ENCODE measurements at regions not wholly inside any gene's neighbourhood (a gene's known extent, or its start where the extent isn't known, plus 50 kb on each side); places are given as distances from the start of the nearest gene placed in this dataset.

DNA sequence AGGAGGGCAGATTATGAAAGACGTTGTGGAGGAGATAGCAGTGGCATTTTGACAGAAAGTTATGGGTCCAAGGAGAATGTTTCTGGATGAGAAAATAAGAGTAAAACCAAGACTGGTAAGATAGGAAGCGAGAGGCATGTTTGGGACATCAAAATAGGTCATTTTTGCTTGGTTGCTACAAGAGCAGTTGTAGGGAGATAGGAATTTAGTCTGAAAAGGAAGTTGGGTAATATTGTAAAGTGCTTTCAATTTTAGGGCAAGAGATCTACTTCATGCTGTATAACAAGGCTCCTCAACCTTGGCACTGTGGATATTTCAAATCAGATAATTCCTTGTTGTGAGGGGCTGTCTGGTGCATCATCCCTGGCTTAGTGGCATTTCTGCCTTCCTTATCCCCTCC is 118.0 kb upstream of the DPH6 start:
- DNase-seq, result no peak

DNA sequence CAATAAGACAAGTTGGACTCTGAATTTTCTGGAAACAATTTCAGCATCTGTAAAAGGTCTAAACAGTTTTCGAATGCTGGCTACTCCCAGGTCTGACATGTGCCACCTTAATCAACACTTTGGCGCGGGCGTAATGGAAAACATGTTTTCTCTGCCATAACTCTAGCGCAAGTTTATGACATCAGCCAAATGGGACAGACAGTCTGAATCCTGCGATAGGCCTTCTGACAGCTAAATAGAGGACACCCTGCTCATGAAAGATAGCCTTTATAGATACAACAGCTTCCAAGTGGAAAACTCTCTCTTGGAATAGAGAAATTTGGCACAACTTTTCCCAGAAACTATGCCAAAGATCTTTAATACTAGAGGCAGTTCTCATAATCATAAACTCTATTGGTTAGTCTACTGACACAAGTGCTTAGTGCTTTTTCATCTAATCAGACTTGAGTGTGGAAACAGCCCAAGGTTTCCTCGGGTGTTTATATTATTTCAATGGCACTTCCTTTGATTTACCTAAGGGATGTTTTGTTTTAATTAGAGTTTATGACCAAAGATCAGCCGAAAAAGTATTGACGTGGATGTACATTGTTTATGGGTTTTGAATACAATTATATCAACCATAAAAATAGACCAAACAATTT is 120.1 kb upstream of the DPH6 start:
- no peak for DNase-seq

DNA sequence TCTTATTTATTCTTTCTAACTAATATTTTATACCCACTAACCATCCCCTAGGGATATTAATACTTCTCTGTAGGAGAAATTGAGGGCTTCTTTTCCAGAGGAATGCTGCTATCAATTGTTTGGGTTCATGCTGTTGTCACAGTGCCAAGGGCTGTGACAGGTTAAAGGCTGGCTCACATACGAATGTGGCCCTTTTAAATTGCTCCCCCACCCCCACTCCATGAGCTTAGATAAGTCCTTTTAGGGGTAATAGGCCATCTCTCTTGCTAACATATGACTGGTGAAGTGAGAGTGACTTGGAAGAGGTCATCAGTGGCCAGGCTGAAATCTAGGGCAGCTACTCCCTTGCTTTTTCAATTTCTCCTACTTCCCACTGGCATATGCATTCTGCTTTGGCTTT is 121.9 kb upstream of the DPH6 start:
- no peak for DNase-seq

DNA sequence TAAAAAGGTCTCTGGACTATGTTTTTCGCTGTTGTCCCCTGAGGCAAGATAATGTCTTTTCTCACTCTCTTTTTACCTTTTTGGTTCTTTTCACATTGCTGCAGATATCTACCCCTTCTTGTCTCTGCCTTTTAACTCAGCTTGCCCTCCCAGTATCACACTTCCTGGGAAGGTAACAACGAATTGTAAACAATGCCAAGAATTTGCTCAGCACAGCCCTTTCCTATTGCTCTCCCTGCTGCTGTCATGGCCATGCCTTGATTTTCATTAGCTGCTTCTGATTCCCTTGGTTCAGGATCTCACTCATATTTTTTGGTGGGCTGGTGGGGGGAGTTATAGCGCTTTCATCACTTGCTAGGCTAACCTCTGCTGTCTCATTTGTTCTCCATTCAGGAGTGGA is 123.1 kb upstream of the DPH6 start:
- no peak for DNase-seq

DNA sequence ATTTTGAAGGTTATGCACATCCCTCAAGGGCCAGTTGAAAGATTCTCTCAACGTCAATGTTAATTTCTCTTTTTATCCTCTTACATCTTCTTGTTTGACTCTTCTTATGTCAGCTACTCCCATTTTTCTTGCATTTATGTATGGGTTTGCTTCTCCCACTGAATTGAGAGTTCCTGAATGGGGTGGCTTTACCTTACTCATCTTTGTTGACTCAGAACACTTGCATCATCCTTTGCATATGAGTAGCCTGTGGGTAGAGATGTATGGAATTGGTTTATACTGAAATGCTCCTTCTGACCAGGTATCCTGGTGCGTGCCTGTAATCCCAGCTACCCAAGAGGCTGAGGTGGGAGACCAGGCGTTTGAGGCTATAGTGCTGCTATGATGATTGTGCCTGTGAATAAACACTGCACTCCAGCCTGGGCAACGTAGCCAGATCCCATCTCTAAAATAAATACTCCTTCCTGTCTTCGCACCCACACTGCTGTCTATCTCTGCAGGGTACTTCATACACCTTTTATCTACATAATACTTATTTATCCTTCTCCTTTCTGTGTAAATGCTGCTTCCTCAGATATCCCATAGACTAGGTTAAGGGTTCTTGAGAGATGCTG is 123.6 kb upstream of the DPH6 start:
- no peak for DNase-seq

DNA sequence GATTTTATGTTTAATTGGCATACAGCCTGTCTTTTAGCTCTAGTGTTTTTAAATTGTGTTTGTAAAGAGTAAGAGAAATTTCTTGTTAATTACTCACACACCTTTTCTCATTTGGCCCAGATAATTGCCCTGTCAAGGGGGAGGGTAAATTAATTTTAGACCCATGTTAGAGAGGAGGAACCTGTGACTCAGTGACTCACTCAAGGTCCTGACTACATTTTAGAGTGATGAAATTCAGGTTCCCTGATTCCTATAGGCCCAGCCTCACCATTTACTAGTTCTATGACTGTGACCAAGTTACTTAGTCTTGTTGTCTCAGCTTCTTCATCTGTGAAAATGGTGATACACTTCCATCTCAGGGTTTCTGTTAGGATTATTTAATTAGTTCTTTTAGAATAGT is 125.2 kb upstream of the DPH6 start:
- DNase-seq, result no peak

DNA sequence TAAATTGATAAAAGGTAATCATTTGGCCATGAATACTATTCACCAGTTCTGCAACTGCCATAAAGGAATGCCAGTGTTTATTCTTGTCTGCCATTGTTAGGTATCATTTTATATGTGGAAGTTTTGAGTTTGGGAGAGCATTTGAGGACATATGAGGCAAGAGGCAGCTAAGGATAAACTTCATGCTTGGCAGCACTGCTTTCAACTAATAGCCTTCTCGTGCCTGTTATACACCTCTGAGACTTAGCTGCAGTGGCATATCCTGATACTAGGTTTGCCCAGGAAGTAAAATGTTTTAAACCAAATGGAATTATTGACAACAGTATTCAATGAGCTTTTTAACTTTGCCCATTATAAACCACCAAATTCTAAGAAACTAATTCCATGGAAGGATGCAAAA is 126.0 kb upstream of the DPH6 start:
- no peak for DNase-seq

DNA sequence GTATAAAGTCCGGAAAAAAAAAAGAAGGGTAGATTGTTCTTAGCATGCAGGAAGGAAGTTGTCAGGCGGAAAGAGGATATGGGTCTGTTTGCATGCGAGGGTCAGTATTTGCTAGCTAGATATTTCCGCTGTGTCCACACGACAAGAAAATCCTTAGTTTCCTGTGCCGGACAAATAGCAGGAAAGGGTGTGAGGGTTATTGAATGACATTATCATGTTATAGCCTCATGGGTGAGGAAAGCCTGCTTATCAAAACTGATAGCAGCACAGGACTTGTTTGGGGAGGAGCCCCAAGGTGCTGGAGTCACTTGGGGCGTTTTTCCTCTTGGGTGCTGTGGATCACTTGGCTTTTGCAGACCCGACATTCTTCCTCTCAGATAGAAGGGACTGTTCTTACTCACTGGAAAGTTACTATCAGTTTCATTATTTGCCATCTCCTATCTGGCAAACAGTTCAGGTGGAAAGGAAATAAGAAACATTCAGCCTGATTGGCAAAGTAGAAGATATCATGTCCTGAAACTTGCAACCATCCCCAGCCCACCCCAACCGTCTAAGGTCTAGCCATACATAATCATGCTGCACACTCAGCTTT is 127.2 kb upstream of the DPH6 start:
- no peak for DNase-seq

DNA sequence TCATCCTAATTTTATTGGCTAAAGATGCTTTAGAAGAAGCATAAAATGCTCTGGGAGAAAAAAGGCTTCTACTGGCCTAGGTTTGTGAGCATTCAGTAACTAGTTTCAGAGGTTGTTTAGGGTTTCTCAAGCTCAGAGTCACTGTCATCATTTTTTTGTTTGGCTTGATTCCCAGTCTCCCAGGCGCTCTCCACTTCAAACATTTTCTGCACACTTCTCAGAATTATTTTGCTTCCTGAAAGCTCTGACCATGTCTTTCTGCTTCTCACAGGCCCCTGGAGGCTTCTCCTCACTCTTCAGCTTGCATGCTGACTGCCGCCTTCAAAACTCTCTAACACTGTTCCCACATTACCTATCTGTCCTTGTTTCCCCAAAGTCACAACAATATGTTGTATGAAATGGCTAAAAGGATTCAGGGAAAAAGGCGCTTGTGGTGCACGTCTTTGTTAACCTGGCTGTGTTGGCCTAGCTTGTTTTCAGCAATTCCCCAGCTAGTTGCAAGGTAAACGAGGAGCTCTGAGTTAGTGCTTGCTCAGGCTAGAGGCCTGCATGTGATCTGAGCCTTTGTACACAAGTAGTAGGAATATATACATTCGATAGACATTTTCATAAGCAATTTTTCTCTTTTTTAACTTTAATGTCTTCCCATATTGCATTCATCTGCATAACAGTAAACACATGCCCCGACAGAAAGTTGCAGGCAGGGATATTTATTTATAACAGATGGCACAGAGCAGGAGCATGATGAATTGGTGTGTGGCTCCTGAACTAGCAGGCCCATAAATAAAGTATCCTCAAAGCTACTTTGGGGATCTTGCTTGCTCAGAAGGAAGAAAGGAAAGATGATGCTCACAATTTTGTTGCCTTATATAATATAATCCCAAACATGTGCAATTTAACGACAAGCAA is 129.2 kb upstream of the DPH6 start:
- peak; percentile 9 for DNase-seq

DNA sequence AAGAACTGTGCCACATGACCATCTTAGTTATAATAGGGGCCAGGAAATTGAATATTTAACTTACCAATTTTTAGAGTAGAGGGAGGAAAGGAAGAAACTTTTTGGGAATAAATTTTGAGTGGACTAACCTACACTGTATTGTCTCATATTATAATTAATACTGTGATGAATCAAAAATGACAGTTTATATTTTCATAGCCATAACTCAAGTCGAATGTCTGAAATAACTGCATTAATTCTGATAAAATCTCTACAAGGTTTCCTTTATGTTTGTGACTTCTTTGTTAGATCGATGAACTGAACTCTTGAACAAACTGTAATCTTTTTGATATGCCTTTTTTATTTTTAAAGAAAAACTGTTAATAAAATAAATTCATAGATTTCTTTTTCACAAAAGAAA is 132.8 kb upstream of the DPH6 start:
- DNase-seq, result no peak

DNA sequence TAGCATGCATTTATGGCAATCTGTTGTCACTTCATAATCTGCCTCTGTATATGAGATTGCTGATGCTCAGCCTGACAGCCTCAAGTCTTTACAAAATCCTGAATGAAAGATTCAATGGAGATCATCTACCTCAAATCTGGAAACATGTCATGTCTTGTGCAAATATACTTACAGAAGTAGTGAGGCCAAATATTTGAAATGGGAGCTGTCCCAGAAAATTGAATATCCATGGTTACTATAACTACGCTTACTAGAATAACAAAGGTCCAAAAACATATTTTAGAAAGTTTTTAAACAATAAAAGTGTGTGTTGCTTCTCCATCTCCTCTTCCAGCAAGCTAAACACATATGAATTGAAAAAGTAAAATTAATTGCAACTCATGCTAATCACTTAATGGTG is 133.2 kb upstream of the DPH6 start:
- no peak for DNase-seq

DNA sequence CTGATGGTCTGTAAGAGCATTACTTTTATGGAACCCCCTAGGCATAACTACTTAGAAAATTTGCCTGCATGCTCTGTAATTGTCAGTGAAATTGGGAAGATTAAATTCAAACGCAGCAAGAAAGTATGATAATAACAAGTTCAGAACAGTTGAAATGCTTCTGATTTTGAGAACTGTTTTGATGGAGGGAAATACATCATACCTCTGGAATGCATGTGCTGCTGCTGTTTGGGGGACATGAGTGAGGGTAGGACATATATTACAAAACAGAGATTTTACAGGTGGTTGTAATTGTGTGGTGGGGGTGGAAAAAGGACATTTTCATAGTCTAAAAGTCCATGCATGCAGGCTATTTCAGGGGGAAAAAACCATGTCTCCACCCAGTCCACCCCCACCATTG is 135.0 kb upstream of the DPH6 start:
- DNase-seq, result no peak

DNA sequence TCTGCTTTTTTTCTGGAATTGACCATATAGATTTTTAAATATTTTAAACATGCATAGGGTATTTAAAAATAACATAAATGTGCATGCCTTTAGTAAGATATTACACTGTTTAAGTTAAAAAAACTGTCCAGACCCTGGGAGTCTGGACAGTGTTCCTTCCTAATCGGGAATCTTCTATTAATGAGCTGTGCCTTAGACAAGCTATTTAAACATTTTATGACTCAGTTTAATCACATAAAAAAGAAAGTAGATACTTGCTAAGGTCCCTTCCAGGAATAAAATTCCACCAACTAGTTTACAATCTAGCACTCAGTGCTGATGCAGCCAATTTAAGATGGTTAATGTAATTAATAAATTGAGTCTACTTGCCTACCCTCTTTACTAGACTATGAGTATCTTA is 140.4 kb upstream of the DPH6 start:
- no peak for DNase-seq

DNA sequence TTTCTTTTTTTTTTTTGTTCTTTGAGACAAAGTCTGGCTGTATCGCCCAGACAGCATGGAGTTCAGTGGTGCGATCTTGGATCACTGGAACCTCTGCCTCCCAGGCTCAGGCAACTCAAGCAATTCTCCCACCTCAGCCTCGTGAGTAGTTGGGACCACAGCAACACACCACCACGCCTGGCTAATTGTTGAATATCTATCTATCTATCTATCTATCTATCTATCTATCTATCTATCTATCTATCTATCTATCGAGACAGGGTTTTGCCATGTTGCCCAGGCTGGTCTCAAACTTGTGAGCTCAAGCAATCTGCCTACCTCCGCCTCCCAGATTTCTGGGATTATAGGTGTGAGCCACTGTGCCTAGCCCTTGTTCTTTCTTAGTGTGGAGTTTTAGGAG is 143.3 kb upstream of the DPH6 start:
- no peak for DNase-seq

DNA sequence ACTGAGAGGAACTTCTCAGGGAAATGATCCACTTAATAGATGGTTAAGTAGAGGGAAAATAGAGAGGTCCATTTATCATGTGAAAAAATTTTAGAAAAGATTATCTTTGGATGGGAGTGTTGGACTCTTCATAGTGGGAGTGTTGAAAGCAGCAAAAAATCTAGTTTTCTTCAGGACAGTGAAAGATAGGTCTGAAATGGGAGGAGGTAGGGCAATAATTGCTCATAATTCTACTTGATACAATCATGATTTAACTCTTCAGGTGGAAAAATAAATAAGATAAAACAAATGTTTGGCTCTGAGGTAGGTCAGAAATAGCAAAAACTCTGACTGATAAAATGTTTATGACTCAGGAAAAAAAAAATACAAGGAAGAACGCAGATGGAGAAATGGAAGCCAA is 144.1 kb upstream of the DPH6 start:
- no peak for DNase-seq

DNA sequence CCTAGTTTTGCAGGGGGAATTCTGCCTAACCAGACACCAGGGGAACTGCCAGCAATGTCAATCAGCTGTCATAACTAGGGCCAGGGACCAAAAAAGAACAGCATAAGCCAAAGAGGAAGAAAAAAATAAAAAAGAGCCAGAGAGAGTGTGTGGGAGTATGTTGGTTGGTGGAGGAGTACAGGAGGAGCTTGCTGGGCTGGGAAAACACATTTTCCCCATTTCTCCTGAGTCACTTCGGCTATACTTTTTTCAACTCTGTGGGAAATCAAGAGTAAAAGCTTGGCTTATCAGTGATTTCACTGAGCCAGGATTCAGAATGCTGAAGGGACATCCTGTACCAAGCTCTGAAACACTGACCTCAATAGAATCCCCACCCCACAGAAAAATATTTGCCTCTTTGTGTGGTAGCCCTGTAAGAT is 144.7 kb upstream of the DPH6 start:
- DNase-seq, result no peak

DNA sequence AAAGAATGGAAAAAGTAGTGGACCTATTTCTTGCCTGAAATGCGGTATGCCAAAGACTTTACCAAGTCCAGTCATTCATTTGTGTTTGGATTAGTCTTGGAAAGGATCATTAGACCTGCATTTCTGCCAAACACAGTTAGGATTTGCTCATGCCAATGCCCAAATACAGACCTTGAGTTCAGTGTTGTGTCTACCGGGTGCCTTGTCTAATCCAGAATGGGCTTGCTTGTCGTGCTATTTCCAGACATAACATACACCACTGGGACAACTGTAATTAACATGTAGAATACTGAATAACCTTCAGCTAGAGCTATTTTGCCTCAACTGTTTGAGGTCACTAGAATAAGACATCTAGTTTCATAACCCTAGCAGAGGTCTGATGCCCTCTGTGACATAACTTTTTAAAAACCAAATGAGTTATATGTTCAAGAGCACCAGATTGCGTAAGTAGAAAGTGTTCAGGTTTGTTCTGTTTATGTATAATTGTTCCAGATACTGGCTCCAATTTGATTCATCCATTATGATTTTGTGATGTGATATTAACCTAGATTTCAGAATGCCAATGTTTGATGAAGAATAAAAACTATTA is 145.3 kb upstream of the DPH6 start:
- no peak for DNase-seq

DNA sequence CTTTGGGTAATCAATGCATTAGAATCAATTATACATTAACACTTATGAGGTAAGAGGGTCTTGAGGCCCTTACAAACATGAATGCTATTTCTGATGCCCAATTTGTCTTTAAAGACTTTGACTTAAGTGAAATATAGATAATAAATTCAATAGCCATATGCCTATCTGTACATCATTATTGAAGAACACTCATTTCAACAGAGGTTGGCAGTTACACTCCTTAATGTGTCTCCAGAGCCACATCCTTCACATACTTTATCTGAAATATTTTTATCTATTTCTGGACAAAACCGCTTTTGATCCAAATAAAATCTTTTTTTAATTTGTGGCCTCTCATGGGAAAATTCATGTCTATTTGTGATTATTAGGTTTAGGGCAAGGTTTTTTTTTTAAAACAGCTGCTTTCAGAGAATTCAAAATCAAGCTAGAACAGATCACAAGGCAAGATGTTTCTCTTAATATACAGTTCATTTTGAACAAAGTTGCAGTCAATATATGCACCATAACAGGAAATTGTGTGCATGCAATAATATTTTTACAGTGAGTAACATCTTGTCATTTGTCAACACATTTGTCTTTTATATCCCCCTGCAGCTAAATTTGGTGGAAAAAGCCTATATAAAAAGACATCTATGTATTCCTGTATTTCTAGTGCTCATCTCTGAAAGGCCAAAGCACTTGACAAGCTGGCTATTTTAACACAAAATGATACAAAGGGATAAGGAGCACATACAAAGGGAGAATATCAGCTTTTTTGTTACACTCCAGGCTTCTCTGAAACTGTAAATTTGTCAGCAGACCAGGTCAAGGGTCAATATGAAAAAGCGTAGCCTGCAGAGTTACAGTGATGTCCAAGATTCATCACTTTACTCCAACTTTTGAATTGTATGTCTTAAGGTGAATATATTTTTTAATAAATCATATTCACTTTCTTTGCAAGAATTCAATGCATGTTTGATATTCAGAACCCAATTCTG is 146.2 kb upstream of the DPH6 start:
- DNase-seq, result no peak

DNA sequence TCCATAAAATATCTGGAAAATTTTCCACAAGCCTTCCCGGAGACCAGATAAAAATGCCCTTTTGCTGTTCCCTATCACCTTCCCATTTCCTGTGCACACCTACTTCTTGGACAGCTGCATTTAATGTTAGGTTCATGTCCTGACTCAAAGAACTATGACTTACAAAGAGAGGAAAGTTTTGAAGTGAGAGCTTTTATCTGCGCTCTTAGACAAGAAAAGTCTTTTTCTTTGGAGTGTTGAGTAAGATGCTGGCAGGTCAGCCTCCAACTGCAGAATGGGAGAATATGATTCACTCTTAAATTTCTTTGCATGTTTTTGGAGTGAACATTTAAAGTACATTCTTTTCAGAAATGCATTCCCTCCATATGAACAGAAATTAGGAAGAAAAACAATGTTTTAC is 147.3 kb upstream of the DPH6 start:
- no peak for DNase-seq

DNA sequence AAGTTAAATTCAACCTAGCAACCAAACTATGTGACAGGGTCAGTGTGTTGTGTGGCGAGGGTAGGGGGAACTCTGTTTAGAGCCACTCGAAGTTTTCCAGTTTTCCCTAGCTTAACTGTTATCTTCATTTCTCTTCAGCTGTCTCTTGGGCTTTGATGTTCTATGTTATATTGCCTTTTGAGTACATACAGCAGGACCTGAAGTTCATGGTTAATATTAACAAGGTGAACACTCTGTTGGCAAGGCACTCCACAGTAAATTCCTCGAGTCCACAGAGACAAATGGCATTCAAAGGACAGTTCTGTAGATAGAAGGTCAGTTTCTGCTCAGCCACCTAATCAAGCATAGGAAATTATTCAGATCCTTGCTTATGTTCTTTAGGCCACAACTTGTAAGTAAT is 147.9 kb upstream of the DPH6 start:
- DNase-seq, result no peak

DNA sequence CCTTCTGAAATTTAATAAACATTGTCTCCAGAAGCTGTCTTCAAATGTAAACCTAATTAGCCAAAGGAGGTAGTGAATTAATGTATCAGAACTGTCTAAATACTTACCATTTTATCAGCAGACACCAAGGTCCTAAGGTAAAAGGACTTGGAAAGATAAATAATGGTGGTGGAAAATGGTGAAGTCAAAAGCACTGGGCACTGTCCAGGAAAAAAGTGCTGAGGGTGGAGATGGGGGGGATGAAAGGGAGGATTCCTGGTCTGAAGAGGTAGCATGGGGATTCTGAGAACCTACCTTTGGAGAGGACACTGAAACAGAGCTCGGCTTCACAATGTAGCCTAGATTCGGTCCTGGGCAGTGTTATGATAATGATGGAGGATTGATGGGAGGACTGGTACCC is 149.0 kb upstream of the DPH6 start:
- no peak for DNase-seq

DNA sequence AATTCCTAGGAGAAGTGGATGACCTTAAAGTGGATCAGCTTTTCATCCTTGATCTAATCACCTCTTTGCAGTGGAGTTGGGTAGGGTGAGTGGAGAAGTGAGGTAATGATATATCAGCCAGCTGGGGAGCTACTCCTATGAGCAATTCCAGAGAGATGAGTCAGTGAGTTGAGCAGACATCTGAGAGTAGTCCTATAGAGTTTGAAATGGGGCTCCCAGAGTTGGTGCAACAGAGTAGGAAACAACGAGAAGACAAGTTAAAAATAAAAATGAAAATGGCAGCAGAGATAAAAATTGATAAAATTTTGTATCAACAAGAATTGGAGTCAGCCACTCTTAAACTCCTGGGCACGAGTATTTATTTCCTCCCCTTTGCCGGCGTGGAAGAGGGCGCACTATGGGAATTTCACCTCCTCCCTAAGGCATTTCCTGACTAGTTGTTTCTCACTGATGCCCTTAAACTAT is 150.8 kb upstream of the DPH6 start:
- no peak for DNase-seq
